HepG2 (cell line): ENCODE measurements at regions not wholly inside any gene's neighbourhood (a gene's known extent, or its start where the extent isn't known, plus 50 kb on each side); places are given as distances from the start of the nearest gene placed in this dataset.

Source experiments
- ATAC-seq: fragments of 200-7000 bp; cut with Tn5 transposase; 3 replicates; pipeline ENCODE4 v1.9.1; 2020; ENCODE audit warnings: mild to moderate bottlenecking, moderate library complexity
- BruUV-seq: library from RNA; stranded (reverse); fragments of 400-500 nt; replicated peaks from 2 replicates; lab custom pipeline; 2021; lab: Mats Ljungman, UMichigan
- CTCF ChIA-PET: fragments of 300-600 bp; formaldehyde crosslinking; extraction: SDS; loops from one replicate; lab custom pipeline; 2021; ENCODE audit warnings: low total read pairs, inconsistent platforms, low intra/inter-chr PET ratio; lab: Yijun Ruan, JAX
- POLR2A ChIA-PET: fragments of 350-600 bp; sonication (Branson Sonifier 250); formaldehyde crosslinking; loops from one replicate; lab custom pipeline; 2020; ENCODE audit warnings: antibody characterized with exemption, inconsistent platforms; lab: Yijun Ruan, JAX
- DNase-seq: peaks from one replicate; pipeline ENCODE4 v3.0.0-alpha.2; 2015; ENCODE audit warnings: low spot score
- FAIRE-seq: peaks from 3 replicates; lab custom pipeline; 2011; peaks lifted over from hg19 to GRCh38; lab: Jason Lieb, UNC
- H2AFZ ChIP-seq: one replicate; pipeline ENCODE4 v1.6.1; 2011; ENCODE audit warnings: low read length, inconsistent platforms
- H3K27ac ChIP-seq: fragments of 300-600 bp; 3 replicates; pipeline ENCODE4 v1.8.0; 2011; ENCODE audit warnings: mixed run types, mild to moderate bottlenecking, mixed read lengths, low read length, inconsistent platforms; ENCODE audit not compliant: insufficient read depth; ENCODE audit errors: extremely low read length
- H3K27me3 ChIP-seq, 2 experiments: fragments of 200-600 bp in 1 of 2; 2 replicates in 1 of 2; 3 replicates in 1 of 2; pipeline versions ENCODE4 v1.6.0 to v1.8.0; 2011; ENCODE audit warnings: low read length in 2 of 2, mild to moderate bottlenecking in 2 of 2, moderate library complexity in 2 of 2, inconsistent platforms in 1 of 2; ENCODE audit not compliant: insufficient read depth in 2 of 2, control insufficient read depth in 1 of 2
- H3K36me3 ChIP-seq, 2 experiments: fragments of 200-600 bp in 1 of 2; replicated peaks in 1 of 2; 2 replicates in 1 of 2; 3 replicates in 1 of 2; pipeline versions ENCODE4 v1.5.1 to v1.8.0; 2011; ENCODE audit warnings: low read length in 2 of 2, inconsistent platforms in 1 of 2; ENCODE audit not compliant: insufficient read depth in 2 of 2, control insufficient read depth in 1 of 2
- H3K4me1 ChIP-seq: 2 replicates; pipeline ENCODE4 v1.5.1; 2012; ENCODE audit warnings: low read length, inconsistent platforms; ENCODE audit not compliant: insufficient read depth
- H3K4me2 ChIP-seq: 2 replicates; pipeline ENCODE4 v1.6.0; 2011; ENCODE audit warnings: low read depth, low read length, inconsistent platforms
- H3K4me3 ChIP-seq, 3 experiments: fragments of 200-600 bp in 1 of 3; sonication (generic), shearing (Covaris generic) in 1 of 3; replicated peaks in 1 of 3; 2 replicates each; pipeline ENCODE4 v1.5.1; 2011 to 2016; ENCODE audit warnings: low read length in 3 of 3, inconsistent platforms in 2 of 3, low read depth in 2 of 3, mild to moderate bottlenecking in 2 of 3, control low read depth in 1 of 3, mixed read lengths in 1 of 3; ENCODE audit not compliant: insufficient read depth in 1 of 3
- H3K79me2 ChIP-seq: one replicate; pipeline ENCODE4 v1.6.1; 2011; ENCODE audit warnings: low read length, inconsistent platforms; ENCODE audit not compliant: insufficient read depth
- H3K9ac ChIP-seq: 2 replicates; pipeline ENCODE4 v1.6.0; 2011; ENCODE audit warnings: mild to moderate bottlenecking, low read depth, low read length, inconsistent platforms; ENCODE audit not compliant: insufficient read depth
- H3K9me3 ChIP-seq: 2 replicates; pipeline ENCODE4 v1.5.1; 2012; ENCODE audit warnings: mild to moderate bottlenecking, low read length
- H4K20me1 ChIP-seq: 2 replicates; pipeline ENCODE4 v1.6.0; 2011; ENCODE audit warnings: inconsistent platforms, mild to moderate bottlenecking, low read length, moderate library complexity; ENCODE audit not compliant: insufficient read depth
- AFF4 ChIP-seq: sonication (generic); formaldehyde crosslinking; IDR thresholded peaks from 2 replicates; pipeline ENCODE4 v1.4.0; 2020; ENCODE audit warnings: missing genetic modification reagents
- DPF2 ChIP-seq: sonication (generic); formaldehyde crosslinking; IDR thresholded peaks from 2 replicates; pipeline ENCODE4 v1.4.0; 2020; ENCODE audit warnings: mild to moderate bottlenecking, low read depth, missing genetic modification reagents, borderline replicate concordance
- DZIP1 ChIP-seq: sonication (generic); formaldehyde crosslinking; IDR thresholded peaks from 2 replicates; pipeline ENCODE4 v1.5.0; 2020; ENCODE audit warnings: mild to moderate bottlenecking, missing genetic modification reagents
- GPBP1L1 ChIP-seq: sonication (generic); formaldehyde crosslinking; IDR thresholded peaks from 2 replicates; pipeline ENCODE4 v1.5.0; 2020; ENCODE audit warnings: mild to moderate bottlenecking, missing genetic modification reagents
- HOXA9 ChIP-seq: sonication (generic); formaldehyde crosslinking; IDR thresholded peaks from 2 replicates; pipeline ENCODE4 v1.8.1; 2022; ENCODE audit warnings: missing genetic modification reagents, mild to moderate bottlenecking, moderate library complexity, borderline replicate concordance
- MBNL3 ChIP-seq: fragments of 250-450 bp; sonication (Bioruptor Pico); conservative IDR thresholded peaks from 2 replicates; pipeline ENCODE4 v1.8.0; 2022; ENCODE audit warnings: mild to moderate bottlenecking, inconsistent platforms
- MYC ChIP-seq: sonication (generic); formaldehyde crosslinking; IDR thresholded peaks from 2 replicates; pipeline ENCODE4 v1.9.0; 2021; ENCODE audit warnings: missing genetic modification reagents, borderline replicate concordance
- ZNF367 ChIP-seq: sonication (generic); formaldehyde crosslinking; IDR thresholded peaks from 2 replicates; pipeline ENCODE4 v1.4.0; 2020; ENCODE audit warnings: missing genetic modification reagents, borderline replicate concordance
- ZNF468 ChIP-seq: sonication (generic); formaldehyde crosslinking; IDR thresholded peaks from 2 replicates; pipeline ENCODE4 v1.8.0; 2022; ENCODE audit warnings: mild to moderate bottlenecking, moderate library complexity, missing genetic modification reagents
- ZNF775 ChIP-seq: sonication (generic); formaldehyde crosslinking; IDR thresholded peaks from 2 replicates; pipeline ENCODE4 v1.4.0; 2020; ENCODE audit warnings: missing genetic modification reagents, mild to moderate bottlenecking, moderate library complexity, borderline replicate concordance
- WGBS: methylation state at CpG from one replicate; pipeline ENCODE4 v1.1.6; 2017; ENCODE audit warnings: low lambda C conversion rate; 5-methylcytosine and 5-hydroxymethylcytosine counted together
- in situ Hi-C: cut with HindIII; loops from 2 replicates; pipeline ENCODE4 v1.10.0; 2017; ENCODE audit warnings: low pct_unique_long_range_greater_than_20kb; ENCODE audit not compliant: extremely low pct_ligation_motif_present
- intact Hi-C: fragments of 100-400 bp; cut with micrococcal nuclease; formaldehyde crosslinking; loops from one replicate; pipeline ENCODE4 v1.10.0; 2022; ENCODE audit not compliant: unreplicated experiment
- TF ChIP-seq, protein P1 (sequence below): sonication (generic); formaldehyde crosslinking; IDR thresholded peaks from 2 replicates; pipeline ENCODE4 v1.5.0; 2020; ENCODE audit warnings: mild to moderate bottlenecking, missing genetic modification reagents, moderate library complexity
- TF ChIP-seq, protein P2 (sequence below): IDR thresholded peaks from 2 replicates; pipeline ENCODE4 v1.6.1; 2012; ENCODE audit warnings: low read depth, low read length, improper control_type of control experiment

DNA sequence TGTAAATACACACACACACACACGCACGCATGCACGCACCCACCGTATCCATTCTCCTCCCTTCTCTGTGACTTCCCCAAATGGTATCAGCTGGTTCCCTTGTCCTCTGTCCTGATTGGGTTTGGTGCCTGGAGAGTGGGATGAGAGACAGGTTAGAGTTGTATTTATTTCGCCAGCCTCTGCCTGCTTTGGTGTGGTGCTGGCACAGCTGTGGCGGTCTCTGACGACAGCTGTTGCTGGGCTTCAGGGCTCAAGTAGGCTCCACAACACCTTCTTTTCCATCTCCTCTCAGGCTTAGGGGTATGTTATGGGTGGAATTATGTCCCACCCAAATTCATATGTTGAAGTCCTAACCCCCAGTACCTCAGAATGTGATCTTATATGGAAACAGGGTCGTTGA is 94.9 kb upstream of the ITGA6 start:
- Histone ChIP-seq H3K4me2 (no peak overlapping the region), H2AFZ (no peak overlapping the region), H3K36me3 (no peaks in the 10 kb centered on the region), H3K9ac (no peak overlapping the region), H4K20me1 (no peaks in the 10 kb centered on the region), H3K9me3 (no peaks in the 10 kb centered on the region), H3K79me2 (no peaks in the 10 kb centered on the region)
- CTCF ChIA-PET, result no interaction called here
- ATAC-seq (no peak), FAIRE-seq (no peak)
- intact Hi-C loops (no loop called here), in situ Hi-C loops (no loop called here)
- 66% methylated on average over 8 of the region's 8 CpGs for WGBS
- no peak for TF ChIP-seq AFF4 (CRISPR knock-in tag)
- no peak for TF ChIP-seq HOXA9
- no peak for TF ChIP-seq ZNF468 (CRISPR knock-in tag)
- TF ChIP-seq ZNF775 (CRISPR knock-in tag), result no peak
- TF ChIP-seq DZIP1 (CRISPR knock-in tag), result no peak
- TF ChIP-seq, protein P1, sequence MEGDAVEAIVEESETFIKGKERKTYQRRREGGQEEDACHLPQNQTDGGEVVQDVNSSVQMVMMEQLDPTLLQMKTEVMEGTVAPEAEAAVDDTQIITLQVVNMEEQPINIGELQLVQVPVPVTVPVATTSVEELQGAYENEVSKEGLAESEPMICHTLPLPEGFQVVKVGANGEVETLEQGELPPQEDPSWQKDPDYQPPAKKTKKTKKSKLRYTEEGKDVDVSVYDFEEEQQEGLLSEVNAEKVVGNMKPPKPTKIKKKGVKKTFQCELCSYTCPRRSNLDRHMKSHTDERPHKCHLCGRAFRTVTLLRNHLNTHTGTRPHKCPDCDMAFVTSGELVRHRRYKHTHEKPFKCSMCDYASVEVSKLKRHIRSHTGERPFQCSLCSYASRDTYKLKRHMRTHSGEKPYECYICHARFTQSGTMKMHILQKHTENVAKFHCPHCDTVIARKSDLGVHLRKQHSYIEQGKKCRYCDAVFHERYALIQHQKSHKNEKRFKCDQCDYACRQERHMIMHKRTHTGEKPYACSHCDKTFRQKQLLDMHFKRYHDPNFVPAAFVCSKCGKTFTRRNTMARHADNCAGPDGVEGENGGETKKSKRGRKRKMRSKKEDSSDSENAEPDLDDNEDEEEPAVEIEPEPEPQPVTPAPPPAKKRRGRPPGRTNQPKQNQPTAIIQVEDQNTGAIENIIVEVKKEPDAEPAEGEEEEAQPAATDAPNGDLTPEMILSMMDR (CRISPR knock-in tag), result no peak
- no peak for TF ChIP-seq MYC (CRISPR knock-in tag)
- no peak for TF ChIP-seq ZNF367 (CRISPR knock-in tag)
- no peak for TF ChIP-seq GPBP1L1
- TF ChIP-seq DPF2 (CRISPR knock-in tag), result no peak
- no peak for TF ChIP-seq MBNL3 (CRISPR knock-in tag)
- TF ChIP-seq, protein P2, sequence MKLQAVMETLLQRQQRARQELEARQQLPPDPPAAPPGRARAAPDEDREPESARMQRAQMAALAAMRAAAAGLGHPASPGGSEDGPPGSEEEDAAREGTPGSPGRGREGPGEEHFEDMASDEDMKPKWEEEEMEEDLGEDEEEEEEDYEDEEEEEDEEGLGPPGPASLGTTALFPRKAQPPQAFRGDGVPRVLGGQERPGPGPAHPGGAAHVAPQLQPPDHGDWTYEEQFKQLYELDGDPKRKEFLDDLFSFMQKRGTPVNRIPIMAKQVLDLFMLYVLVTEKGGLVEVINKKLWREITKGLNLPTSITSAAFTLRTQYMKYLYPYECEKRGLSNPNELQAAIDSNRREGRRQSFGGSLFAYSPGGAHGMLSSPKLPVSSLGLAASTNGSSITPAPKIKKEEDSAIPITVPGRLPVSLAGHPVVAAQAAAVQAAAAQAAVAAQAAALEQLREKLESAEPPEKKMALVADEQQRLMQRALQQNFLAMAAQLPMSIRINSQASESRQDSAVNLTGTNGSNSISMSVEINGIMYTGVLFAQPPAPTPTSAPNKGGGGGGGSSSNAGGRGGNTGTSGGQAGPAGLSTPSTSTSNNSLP, result no peak
- TF ChIP-seq, all 625 proteins: peak for 0
- POLR2A ChIA-PET, result no interaction called here
- Histone ChIP-seq H3K4me1 (peaks cover 62% of the 10 kb centered on the region), H3K27ac (no peak overlapping the region), H3K4me3 (no peak overlapping the region), H3K27me3 (peaks cover 0 to 4% of the 10 kb centered on the region in 2 experiments; a peak in 2 of 5 replicates)
- no TSS peak for BruUV-seq
- DNase-seq, result no peak
